RKO (cell line): ENCODE measurements at regions not wholly inside any gene's neighbourhood (a gene's known extent, or its start where the extent isn't known, plus 50 kb on each side); places are given as distances from the start of the nearest gene placed in this dataset.
"Not testable (repeated sequence)": the region's sequence is repeated elsewhere in the genome, so short reads cannot be mapped to it uniquely, and the experiment has no call there.

Source experiments
- DNase-seq: peaks from one replicate; pipeline ENCODE4 v3.0.0-alpha.2; 2016; ENCODE audit warnings: low spot score

GRCh38 chr6:56802584-56802983 is 152.3 kb upstream of the BEND6 start:
- no peak for DNase-seq

- DNase-seq, result no peak
Observed at GRCh38 chr6:56799989-56800388, 154.9 kb upstream of the BEND6 start.

- DNase-seq, result no peak
Observed at GRCh38 chr6:56798163-56798562, 155.5 kb upstream of the DST start.

GRCh38 chr6:56796196-56796532 is 153.5 kb upstream of the DST start:
- DNase-seq, result peak; percentile 54

- no peak for DNase-seq
Observed at GRCh38 chr6:56795466-56796195, 152.9 kb upstream of the DST start.

GRCh38 chr6:56794421-56794820 is 151.7 kb upstream of the DST start:
- no peak for DNase-seq

- DNase-seq, result no peak
Observed at GRCh38 chr6:56793938-56794337, 151.2 kb upstream of the DST start.

- DNase-seq, result no peak
Observed at GRCh38 chr6:56790414-56790813, 147.7 kb upstream of the DST start.

- DNase-seq, result no peak
Observed at GRCh38 chr6:56789879-56790278, 147.2 kb upstream of the DST start.

GRCh38 chr6:56789342-56789741 is 146.7 kb upstream of the DST start:
- DNase-seq, result no peak

GRCh38 chr6:56787209-56787608 is 144.5 kb upstream of the DST start:
- no peak for DNase-seq

- no peak for DNase-seq
Observed at GRCh38 chr6:56786256-56786655, 143.6 kb upstream of the DST start.

- DNase-seq, result not testable (repeated sequence)
Observed at GRCh38 chr6:56785536-56785935, 142.8 kb upstream of the DST start.

- DNase-seq, result not testable (repeated sequence)
Observed at GRCh38 chr6:56780109-56780508, 137.4 kb upstream of the DST start.

- not testable (repeated sequence) for DNase-seq
Observed at GRCh38 chr6:56778503-56778902, 135.8 kb upstream of the DST start.

GRCh38 chr6:56775498-56776166 is 132.9 kb upstream of the DST start:
- no peak for DNase-seq

GRCh38 chr6:56772737-56773184 is 130.1 kb upstream of the DST start:
- peak; percentile 53 for DNase-seq

GRCh38 chr6:56771929-56772607 is 129.4 kb upstream of the DST start:
- no peak for DNase-seq

GRCh38 chr6:56771189-56771588 is 128.5 kb upstream of the DST start:
- no peak for DNase-seq

GRCh38 chr6:56770011-56770520 is 127.4 kb upstream of the DST start:
- DNase-seq, result no peak

- no peak for DNase-seq
Observed at GRCh38 chr6:56767892-56768531, 125.3 kb upstream of the DST start.

- no peak for DNase-seq
Observed at GRCh38 chr6:56767435-56767834, 124.7 kb upstream of the DST start.

GRCh38 chr6:56766806-56767178 is 124.1 kb upstream of the DST start:
- no peak for DNase-seq
